ENCODE measurements at regions not wholly inside any gene's neighbourhood (a gene's known extent, or its start where the extent isn't known, plus 50 kb on each side); places are given as distances from the start of the nearest gene placed in this dataset.

- TF ChIP-seq POLR2AphosphoS5 (IDR thresholded peaks at IDR 0.05; ENCODE audit: low read depth, low read length): no peak
- no peak for TF ChIP-seq TAF1 (IDR thresholded peaks at IDR 0.05; ENCODE audit: low read depth, low read length)
- no peak for TF ChIP-seq SPI1 (IDR thresholded peaks at IDR 0.05; ENCODE audit: low read depth, low read length)
- TF ChIP-seq POU2F2 (IDR thresholded peaks at IDR 0.05; ENCODE audit: low read depth, low read length): no peak
- no peak for TF ChIP-seq POLR2A (IDR thresholded peaks at IDR 0.05; ENCODE audit: low read depth, low read length)
- TF ChIP-seq PAX5 (IDR thresholded peaks at IDR 0.05; ENCODE audit: insufficient read depth, low read length, severe bottlenecking): no peak
- FAIRE-seq: no peak
- DNase-seq (ENCODE audit: insufficient read length, low spot score): no peak
These were observed 72.3 kb downstream of the FAM76B start for GRCh38 chr11:95717314-95717713.

DNA sequence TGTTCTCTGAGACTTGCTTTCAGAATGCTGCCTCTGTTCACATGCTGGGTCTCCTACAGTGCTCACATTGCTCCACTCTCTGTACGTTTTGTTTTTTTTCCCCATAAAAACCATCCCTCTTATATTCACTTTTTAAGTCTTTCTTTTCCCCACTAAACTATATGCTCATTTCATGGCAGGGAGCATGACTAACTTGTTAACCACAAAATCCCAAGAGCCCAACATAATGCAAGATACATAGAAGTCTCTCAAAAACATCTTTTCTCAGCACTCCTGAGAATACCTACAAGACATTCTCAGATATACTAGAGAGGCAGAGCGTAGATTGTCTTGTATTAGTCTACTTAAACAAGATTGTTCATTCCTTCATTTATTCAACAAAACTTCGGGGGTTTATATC is 73.3 kb downstream of the FAM76B start:
- DNase-seq (ENCODE audit: insufficient read length, low spot score) (no peak), FAIRE-seq (no peak)
- no peak for TF ChIP-seq PAX5 (IDR thresholded peaks at IDR 0.05; ENCODE audit: insufficient read depth, low read length, severe bottlenecking)
- no peak for TF ChIP-seq SPI1 (IDR thresholded peaks at IDR 0.05; ENCODE audit: low read depth, low read length)
- TF ChIP-seq TAF1 (IDR thresholded peaks at IDR 0.05; ENCODE audit: low read depth, low read length): no peak
- TF ChIP-seq POU2F2 (IDR thresholded peaks at IDR 0.05; ENCODE audit: low read depth, low read length): no peak
- TF ChIP-seq POLR2AphosphoS5 (IDR thresholded peaks at IDR 0.05; ENCODE audit: low read depth, low read length): no peak
- TF ChIP-seq POLR2A (IDR thresholded peaks at IDR 0.05; ENCODE audit: low read depth, low read length): no peak

DNA sequence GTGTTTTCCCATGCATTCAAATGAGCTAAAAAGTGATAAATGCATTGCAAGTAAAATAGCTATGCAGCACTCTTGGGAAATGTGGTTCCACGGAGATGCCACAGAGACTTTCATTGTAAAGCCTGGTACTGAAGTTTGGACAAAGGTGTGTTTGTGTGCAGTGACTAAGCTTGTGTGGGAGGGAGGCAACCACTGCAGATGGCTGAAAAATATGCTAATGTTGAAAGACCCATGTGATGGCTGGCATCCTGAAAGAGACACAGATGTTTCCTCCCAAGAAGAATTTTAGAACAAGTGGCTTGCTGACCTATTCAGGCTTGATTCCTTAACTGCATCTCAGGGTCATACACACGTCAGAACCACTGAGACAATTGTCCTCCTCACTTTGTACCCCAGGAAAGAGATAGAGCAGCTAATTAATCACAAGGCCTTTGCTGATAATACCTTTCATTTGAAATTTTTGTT is 73.8 kb downstream of the FAM76B start:
- peak; percentile 95 for FAIRE-seq
- TF ChIP-seq POLR2AphosphoS5 (IDR thresholded peaks at IDR 0.05; ENCODE audit: low read depth, low read length) (no peak), SPI1 (IDR thresholded peaks at IDR 0.05; ENCODE audit: low read depth, low read length) (no peak), PAX5 (IDR thresholded peaks at IDR 0.05; ENCODE audit: insufficient read depth, low read length, severe bottlenecking) (no peak), POLR2A (IDR thresholded peaks at IDR 0.05; ENCODE audit: low read depth, low read length) (no peak), TAF1 (IDR thresholded peaks at IDR 0.05; ENCODE audit: low read depth, low read length) (no peak), POU2F2 (IDR thresholded peaks at IDR 0.05; ENCODE audit: low read depth, low read length) (peak; percentile 93)
- no peak for DNase-seq (ENCODE audit: insufficient read length, low spot score)

- DNase-seq (ENCODE audit: insufficient read length, low spot score) (no peak), FAIRE-seq (peak; percentile 33)
These were observed 74.5 kb downstream of the FAM76B start for GRCh38 chr11:95714843-95715776.

GRCh38 chr11:95713428-95713827 is 76.2 kb downstream of the FAM76B start:
- FAIRE-seq (no peak), DNase-seq (ENCODE audit: insufficient read length, low spot score) (no peak)

More at GRCh38 chr11:95714843-95715776, 74.5 kb downstream of the FAM76B start:
- TF ChIP-seq POU2F2 (IDR thresholded peaks at IDR 0.05; ENCODE audit: low read depth, low read length) (no peak), PAX5 (IDR thresholded peaks at IDR 0.05; ENCODE audit: insufficient read depth, low read length, severe bottlenecking) (no peak), POLR2AphosphoS5 (IDR thresholded peaks at IDR 0.05; ENCODE audit: low read depth, low read length) (no peak), SPI1 (IDR thresholded peaks at IDR 0.05; ENCODE audit: low read depth, low read length) (no peak), POLR2A (IDR thresholded peaks at IDR 0.05; ENCODE audit: low read depth, low read length) (no peak)

GRCh38 chr11:95711945-95712221 is 77.7 kb downstream of the FAM76B start:
- DNase-seq (ENCODE audit: insufficient read length, low spot score): no peak
- FAIRE-seq: no peak

More at GRCh38 chr11:95713428-95713827, 76.2 kb downstream of the FAM76B start:
- no peak for TF ChIP-seq PAX5 (IDR thresholded peaks at IDR 0.05; ENCODE audit: insufficient read depth, low read length, severe bottlenecking)
- no peak for TF ChIP-seq POLR2A (IDR thresholded peaks at IDR 0.05; ENCODE audit: low read depth, low read length)
- no peak for TF ChIP-seq SPI1 (IDR thresholded peaks at IDR 0.05; ENCODE audit: low read depth, low read length)
- no peak for TF ChIP-seq POLR2AphosphoS5 (IDR thresholded peaks at IDR 0.05; ENCODE audit: low read depth, low read length)
- TF ChIP-seq POU2F2 (IDR thresholded peaks at IDR 0.05; ENCODE audit: low read depth, low read length): no peak
- TF ChIP-seq TAF1 (IDR thresholded peaks at IDR 0.05; ENCODE audit: low read depth, low read length): no peak

GRCh38 chr11:95711162-95711944 is 78.2 kb downstream of the FAM76B start:
- TF ChIP-seq POLR2AphosphoS5 (IDR thresholded peaks at IDR 0.05; ENCODE audit: low read depth, low read length) (no peak), POLR2A (IDR thresholded peaks at IDR 0.05; ENCODE audit: low read depth, low read length) (0 out of 2 replicates have a peak, but pooled peaks have one; percentile 26), SPI1 (IDR thresholded peaks at IDR 0.05; ENCODE audit: low read depth, low read length) (peak; percentile 76)
- no peak for DNase-seq (ENCODE audit: insufficient read length, low spot score)
- peak; percentile 88 for FAIRE-seq

More at GRCh38 chr11:95711945-95712221, 77.7 kb downstream of the FAM76B start:
- peak; percentile 41 for TF ChIP-seq SPI1 (IDR thresholded peaks at IDR 0.05; ENCODE audit: low read depth, low read length)
- no peak for TF ChIP-seq POLR2A (IDR thresholded peaks at IDR 0.05; ENCODE audit: low read depth, low read length)
- no peak for TF ChIP-seq POLR2AphosphoS5 (IDR thresholded peaks at IDR 0.05; ENCODE audit: low read depth, low read length)

DNA sequence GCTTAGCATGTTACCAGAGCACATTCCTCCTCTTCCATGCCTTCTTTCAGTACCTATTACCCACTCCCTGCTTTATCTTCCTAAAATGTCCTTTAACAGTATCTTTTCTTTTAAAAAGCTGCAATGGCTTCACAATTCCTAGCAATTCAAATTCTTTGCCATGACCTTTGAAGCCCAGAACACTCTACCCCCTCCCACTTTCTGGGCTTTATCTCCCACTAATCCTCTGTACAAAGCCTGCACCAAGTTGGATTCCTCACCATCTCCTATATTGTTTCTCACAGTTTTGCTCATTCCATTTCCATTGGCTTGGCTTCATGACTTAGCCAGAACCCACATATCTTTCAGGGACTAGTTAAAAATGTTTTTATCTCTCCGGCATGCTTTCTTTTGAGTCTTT is 80.9 kb downstream of the FAM76B start:
- no peak for FAIRE-seq
- TF ChIP-seq PAX5 (IDR thresholded peaks at IDR 0.05; ENCODE audit: insufficient read depth, low read length, severe bottlenecking): no peak
- TF ChIP-seq POLR2A (IDR thresholded peaks at IDR 0.05; ENCODE audit: low read depth, low read length): no peak
- no peak for TF ChIP-seq POU2F2 (IDR thresholded peaks at IDR 0.05; ENCODE audit: low read depth, low read length)
- TF ChIP-seq SPI1 (IDR thresholded peaks at IDR 0.05; ENCODE audit: low read depth, low read length): no peak
- TF ChIP-seq TAF1 (IDR thresholded peaks at IDR 0.05; ENCODE audit: low read depth, low read length): no peak
- no peak for TF ChIP-seq POLR2AphosphoS5 (IDR thresholded peaks at IDR 0.05; ENCODE audit: low read depth, low read length)
- no peak for DNase-seq (ENCODE audit: insufficient read length, low spot score)

- DNase-seq (ENCODE audit: insufficient read length, low spot score): no peak
- TF ChIP-seq POLR2AphosphoS5 (IDR thresholded peaks at IDR 0.05; ENCODE audit: low read depth, low read length): no peak
- TF ChIP-seq PAX5 (IDR thresholded peaks at IDR 0.05; ENCODE audit: insufficient read depth, low read length, severe bottlenecking): no peak
- no peak for TF ChIP-seq TAF1 (IDR thresholded peaks at IDR 0.05; ENCODE audit: low read depth, low read length)
- no peak for TF ChIP-seq SPI1 (IDR thresholded peaks at IDR 0.05; ENCODE audit: low read depth, low read length)
- TF ChIP-seq POLR2A (IDR thresholded peaks at IDR 0.05; ENCODE audit: low read depth, low read length): no peak
- no peak for FAIRE-seq
These were observed 82.6 kb downstream of the FAM76B start for GRCh38 chr11:95706974-95707387.

Data from GM12891 (cell line).